Activated CD8-positive, alpha-beta T cell treated with anti-CD3 and anti-CD28 coated beads for 36 hours (primary cell): ENCODE measurements at regions not wholly inside any gene's neighbourhood (a gene's known extent, or its start where the extent isn't known, plus 50 kb on each side); places are given as distances from the start of the nearest gene placed in this dataset.

Experiments
- ATAC-seq: fragments of 200-7000 bp; cut with Tn5 transposase; one replicate; pipeline ENCODE4 v1.10.0; 2021; ENCODE audit warnings: mild to moderate bottlenecking, moderate library complexity
- CTCF ChIA-PET: fragments of 350-600 bp; sonication (Branson Sonifier 250); formaldehyde crosslinking; loops from one replicate; lab custom pipeline; 2021; ENCODE audit warnings: antibody characterized with exemption; lab: Charles Lee
- POLR2A ChIA-PET: fragments of 350-600 bp; sonication (Branson Sonifier 250); formaldehyde crosslinking; loops from one replicate; lab custom pipeline; 2021; ENCODE audit warnings: antibody characterized with exemption; lab: Charles Lee
- DNase-seq: peaks from one replicate; pipeline ENCODE4 v3.0.0-alpha.2; 2020
- H3K27ac Mint-ChIP-seq: one replicate; pipeline ENCODE4 v1.8.0; 2021; ENCODE audit warnings: mild to moderate bottlenecking, mixed read lengths
- H3K27me3 Mint-ChIP-seq: one replicate; pipeline ENCODE4 v1.8.0; 2021; ENCODE audit warnings: mixed read lengths
- H3K36me3 Mint-ChIP-seq: one replicate; pipeline ENCODE4 v1.8.0; 2021; ENCODE audit warnings: low read depth, mixed read lengths
- H3K4me1 Mint-ChIP-seq: one replicate; pipeline ENCODE4 v1.8.0; 2021; ENCODE audit warnings: low read depth, mixed read lengths
- H3K4me3 Mint-ChIP-seq: one replicate; pipeline ENCODE4 v1.8.0; 2021; ENCODE audit warnings: mild to moderate bottlenecking, moderate library complexity, mixed read lengths
- H3K9me3 Mint-ChIP-seq: one replicate; pipeline ENCODE4 v1.8.0; 2021; ENCODE audit warnings: mixed read lengths
- intact Hi-C: fragments of 100-400 bp; cut with micrococcal nuclease; formaldehyde crosslinking; loops from one replicate; pipeline ENCODE4 v1.10.0; 2022
- TF ChIP-seq, protein P1 (sequence below): fragments of 200-600 bp; IDR thresholded peaks from one replicate; pipeline ENCODE4 v1.8.0; 2022; ENCODE audit warnings: antibody characterized with exemption, mild to moderate bottlenecking

- ATAC-seq: no peak
- ChIA-PET CTCF (no interaction called here), POLR2A (no interaction called here)
- H3K27ac Mint-ChIP-seq: no peak overlapping the region
- peaks cover 35% of the 10 kb centered on the region for H3K9me3 Mint-ChIP-seq
- TF ChIP-seq, protein P1, sequence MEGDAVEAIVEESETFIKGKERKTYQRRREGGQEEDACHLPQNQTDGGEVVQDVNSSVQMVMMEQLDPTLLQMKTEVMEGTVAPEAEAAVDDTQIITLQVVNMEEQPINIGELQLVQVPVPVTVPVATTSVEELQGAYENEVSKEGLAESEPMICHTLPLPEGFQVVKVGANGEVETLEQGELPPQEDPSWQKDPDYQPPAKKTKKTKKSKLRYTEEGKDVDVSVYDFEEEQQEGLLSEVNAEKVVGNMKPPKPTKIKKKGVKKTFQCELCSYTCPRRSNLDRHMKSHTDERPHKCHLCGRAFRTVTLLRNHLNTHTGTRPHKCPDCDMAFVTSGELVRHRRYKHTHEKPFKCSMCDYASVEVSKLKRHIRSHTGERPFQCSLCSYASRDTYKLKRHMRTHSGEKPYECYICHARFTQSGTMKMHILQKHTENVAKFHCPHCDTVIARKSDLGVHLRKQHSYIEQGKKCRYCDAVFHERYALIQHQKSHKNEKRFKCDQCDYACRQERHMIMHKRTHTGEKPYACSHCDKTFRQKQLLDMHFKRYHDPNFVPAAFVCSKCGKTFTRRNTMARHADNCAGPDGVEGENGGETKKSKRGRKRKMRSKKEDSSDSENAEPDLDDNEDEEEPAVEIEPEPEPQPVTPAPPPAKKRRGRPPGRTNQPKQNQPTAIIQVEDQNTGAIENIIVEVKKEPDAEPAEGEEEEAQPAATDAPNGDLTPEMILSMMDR: no peak
- intact Hi-C loops: no loop called here
- H3K4me1 Mint-ChIP-seq: no peaks in the 10 kb centered on the region
- peaks cover 2% of the 10 kb centered on the region for H3K36me3 Mint-ChIP-seq
- no peak overlapping the region for H3K4me3 Mint-ChIP-seq
- no peak for DNase-seq
- peaks cover 2% of the 10 kb centered on the region for H3K27me3 Mint-ChIP-seq
Measured at GRCh38 chr19:57016491-57016890, 103.3 kb upstream of the USP29 start.

GRCh38 chr19:57025491-57025890 lies 94.3 kb upstream of the USP29 start:
- no peaks in the 10 kb centered on the region for H3K27me3 Mint-ChIP-seq
- ChIA-PET CTCF (no interaction called here), POLR2A (no interaction called here)
- H3K9me3 Mint-ChIP-seq: peaks cover 28% of the 10 kb centered on the region
- intact Hi-C loops: no loop called here
- H3K4me1 Mint-ChIP-seq: no peaks in the 10 kb centered on the region
- peaks cover 2% of the 10 kb centered on the region for H3K36me3 Mint-ChIP-seq
- ATAC-seq (no peak), DNase-seq (no peak)
- H3K4me3 Mint-ChIP-seq: no peak overlapping the region
- TF ChIP-seq, protein P1: no peak
- no peak overlapping the region for H3K27ac Mint-ChIP-seq

GRCh38 chr19:57026476-57026875 lies 93.3 kb upstream of the USP29 start:
- TF ChIP-seq, protein P1: no peak
- Mint-ChIP-seq H3K4me3 (no peak overlapping the region), H3K36me3 (no peaks in the 10 kb centered on the region), H3K4me1 (no peaks in the 10 kb centered on the region), H3K27ac (no peak overlapping the region), H3K9me3 (peaks cover 29% of the 10 kb centered on the region), H3K27me3 (no peaks in the 10 kb centered on the region)
- ATAC-seq (no peak), DNase-seq (no peak)
- ChIA-PET CTCF (no interaction called here), POLR2A (no interaction called here)
- intact Hi-C loops: no loop called here

DNA sequence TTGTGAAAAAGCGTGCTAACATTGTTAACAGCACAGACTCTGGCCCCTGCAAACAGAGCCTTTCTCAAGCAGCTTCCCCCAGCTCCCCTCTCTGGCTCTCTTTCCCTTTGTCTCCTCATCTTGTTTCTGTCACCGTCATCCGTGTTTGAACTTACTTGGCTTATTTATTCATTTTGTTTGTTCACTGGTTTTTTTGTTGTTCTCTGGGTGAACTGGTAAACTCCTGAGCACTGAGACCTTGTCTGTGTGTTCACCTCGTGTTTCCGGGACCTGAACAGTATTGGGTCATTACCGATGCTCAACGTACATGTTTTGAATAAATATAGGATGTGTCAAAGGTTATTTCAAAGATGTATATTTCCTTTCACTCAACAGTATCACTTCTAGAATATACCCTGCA lies 92.4 kb upstream of the USP29 start:
- Mint-ChIP-seq H3K36me3 (no peaks in the 10 kb centered on the region), H3K27me3 (no peaks in the 10 kb centered on the region), H3K9me3 (peaks cover 31% of the 10 kb centered on the region), H3K4me3 (no peak overlapping the region), H3K4me1 (no peaks in the 10 kb centered on the region), H3K27ac (no peak overlapping the region)
- DNase-seq (no peak), ATAC-seq (no peak)
- intact Hi-C loops: no loop called here
- CTCF ChIA-PET: no interaction called here
- POLR2A ChIA-PET: no interaction called here
- TF ChIP-seq, protein P1: no peak

- H3K4me3 Mint-ChIP-seq: no peak overlapping the region
- no peak overlapping the region for H3K27ac Mint-ChIP-seq
- DNase-seq: no peak
- ChIA-PET CTCF (no interaction called here), POLR2A (no interaction called here)
- TF ChIP-seq, protein P1: no peak
- H3K27me3 Mint-ChIP-seq: no peaks in the 10 kb centered on the region
- peaks cover 30% of the 10 kb centered on the region for H3K9me3 Mint-ChIP-seq
- H3K36me3 Mint-ChIP-seq: peaks cover 5% of the 10 kb centered on the region
- intact Hi-C loops: no loop called here
- no peaks in the 10 kb centered on the region for H3K4me1 Mint-ChIP-seq
- ATAC-seq: no peak
Measured at GRCh38 chr19:57028804-57029525, 90.8 kb upstream of the USP29 start.
